Gastroesophageal sphincter (tissue), 3 donors: ENCODE measurements at regions not wholly inside any gene's neighbourhood (a gene's known extent, or its start where the extent isn't known, plus 50 kb on each side); places are given as distances from the start of the nearest gene placed in this dataset.

Experiments
- EP300 ChIP-seq: sonication (generic); formaldehyde crosslinking; IDR thresholded peaks from one replicate; pipeline ENCODE4 v1.6.1; 2017; ENCODE audit warnings: antibody characterized with exemption, mild to moderate bottlenecking
- POLR2A ChIP-seq, 2 donors: fragments of 450-650 bp; IDR thresholded peaks; one replicate each; pipeline ENCODE4 v1.6.1; 2017; ENCODE audit warnings: antibody characterized with exemption in 2 of 2, mild to moderate bottlenecking in 2 of 2, moderate library complexity in 1 of 2
- TF ChIP-seq, protein P1 (sequence below), 4 experiments: fragments of 200-600 bp in 2 of 4; fragments of 450-650 bp in 2 of 4; sonication (generic) in 1 of 4; IDR thresholded peaks; one replicate each; pipeline ENCODE4 v1.5.1; 2017 to 2019; ENCODE audit warnings: antibody characterized with exemption in 4 of 4, mild to moderate bottlenecking in 2 of 4, moderate library complexity in 2 of 4

DNA sequence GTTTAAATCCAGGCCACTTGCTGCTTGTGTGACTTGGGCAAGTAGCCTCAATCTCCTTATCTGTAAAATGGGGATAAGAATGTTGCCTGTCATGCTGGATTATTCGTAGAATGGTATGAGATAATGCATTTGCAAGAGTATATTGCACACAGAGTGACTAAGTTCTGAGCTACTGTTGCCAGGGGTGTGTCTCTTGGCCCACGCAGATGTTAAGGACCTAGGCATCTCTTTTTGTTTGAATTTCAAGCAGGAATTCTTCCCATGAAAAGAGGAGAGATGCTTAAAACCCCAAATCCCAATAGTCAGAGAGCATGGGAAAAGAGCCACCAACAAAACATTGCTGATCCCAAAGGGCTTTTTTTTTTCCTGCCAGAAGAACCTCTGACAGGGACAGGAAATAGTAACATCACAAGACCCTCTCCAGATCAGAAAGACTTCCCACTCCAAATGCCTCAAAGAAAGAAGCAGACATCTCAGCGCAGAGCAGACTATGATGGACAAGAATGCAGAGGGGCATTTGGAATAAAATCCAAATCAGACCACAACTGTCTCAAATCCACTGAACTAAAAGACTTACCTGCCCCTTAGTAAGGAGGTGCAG lies 90.5 kb downstream of the MRPL46 start:
- TF ChIP-seq POLR2A (IDR thresholded peaks at IDR 0.05) (no peak), EP300 (no peak)
- TF ChIP-seq, protein P1, sequence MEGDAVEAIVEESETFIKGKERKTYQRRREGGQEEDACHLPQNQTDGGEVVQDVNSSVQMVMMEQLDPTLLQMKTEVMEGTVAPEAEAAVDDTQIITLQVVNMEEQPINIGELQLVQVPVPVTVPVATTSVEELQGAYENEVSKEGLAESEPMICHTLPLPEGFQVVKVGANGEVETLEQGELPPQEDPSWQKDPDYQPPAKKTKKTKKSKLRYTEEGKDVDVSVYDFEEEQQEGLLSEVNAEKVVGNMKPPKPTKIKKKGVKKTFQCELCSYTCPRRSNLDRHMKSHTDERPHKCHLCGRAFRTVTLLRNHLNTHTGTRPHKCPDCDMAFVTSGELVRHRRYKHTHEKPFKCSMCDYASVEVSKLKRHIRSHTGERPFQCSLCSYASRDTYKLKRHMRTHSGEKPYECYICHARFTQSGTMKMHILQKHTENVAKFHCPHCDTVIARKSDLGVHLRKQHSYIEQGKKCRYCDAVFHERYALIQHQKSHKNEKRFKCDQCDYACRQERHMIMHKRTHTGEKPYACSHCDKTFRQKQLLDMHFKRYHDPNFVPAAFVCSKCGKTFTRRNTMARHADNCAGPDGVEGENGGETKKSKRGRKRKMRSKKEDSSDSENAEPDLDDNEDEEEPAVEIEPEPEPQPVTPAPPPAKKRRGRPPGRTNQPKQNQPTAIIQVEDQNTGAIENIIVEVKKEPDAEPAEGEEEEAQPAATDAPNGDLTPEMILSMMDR (IDR thresholded peaks at IDR 0.05): no peak
